ENCODE measurements at regions not wholly inside any gene's neighbourhood (a gene's known extent, or its start where the extent isn't known, plus 50 kb on each side); places are given as distances from the start of the nearest gene placed in this dataset.
A peak's percentile ranks its signal among the peaks of the same experiment; 100 is the strongest.
"Not testable (repeated sequence)": the region's sequence is repeated elsewhere in the genome, so short reads cannot be mapped to it uniquely, and the experiment has no call there.

DNA sequence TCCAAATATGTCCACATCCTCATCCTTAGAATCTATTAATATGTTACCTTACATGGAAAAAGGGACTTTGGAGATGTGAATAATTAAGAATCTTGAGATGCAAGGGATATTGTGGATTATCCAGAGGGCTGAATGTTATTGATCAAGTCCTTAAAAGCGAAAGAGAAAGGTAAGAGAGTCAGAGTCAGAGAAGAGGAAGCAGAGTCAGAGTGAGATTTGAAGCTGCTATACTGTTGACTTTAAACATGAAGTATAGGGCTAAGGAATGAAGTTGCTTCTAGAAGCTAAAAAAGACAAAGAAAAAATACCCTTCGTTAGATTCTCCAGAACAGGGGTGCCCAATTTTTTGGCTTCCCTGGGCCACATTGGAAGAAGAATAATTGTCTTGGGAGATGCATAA lies 627.2 kb upstream of the SLITRK6 start:
- DNase-seq = no peak

DNA sequence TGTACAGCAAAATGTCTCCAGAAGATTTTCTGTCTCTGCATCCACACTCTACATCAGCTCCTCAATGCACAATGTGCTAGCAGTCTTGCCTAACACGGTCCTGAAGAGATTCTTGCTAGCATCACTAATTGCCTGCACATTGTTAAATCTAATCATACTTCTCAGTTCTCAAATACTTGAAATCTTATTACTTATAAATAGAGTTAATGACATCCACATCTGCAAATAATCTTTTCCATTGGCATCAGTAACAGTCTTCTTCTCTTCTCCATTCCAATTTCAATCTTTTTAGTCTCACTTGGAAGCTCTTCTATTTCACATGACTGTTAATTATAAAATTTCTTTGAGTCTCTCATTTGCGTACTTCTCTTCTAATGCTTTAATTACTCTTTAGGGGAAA lies 630.5 kb upstream of the SLITRK6 start:
- no peak for DNase-seq

DNA sequence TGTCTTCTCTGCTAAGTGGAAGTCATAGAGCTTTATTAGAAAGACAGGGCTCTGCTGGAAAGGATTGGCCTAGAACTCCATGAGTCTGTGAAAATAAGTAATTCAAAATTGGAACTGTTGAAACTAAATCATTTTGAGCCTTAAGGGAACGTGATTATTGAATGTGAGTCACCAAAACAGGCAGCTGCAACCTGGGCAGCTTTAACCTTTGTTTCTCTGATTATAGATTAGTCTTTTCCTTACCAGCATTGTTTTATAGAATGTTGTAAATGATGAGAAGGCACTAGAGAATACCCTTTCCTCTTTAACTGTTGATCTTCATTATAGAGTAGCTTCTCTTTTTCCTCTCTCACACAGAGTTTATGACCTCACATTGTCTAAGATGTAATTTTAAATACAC lies 638.8 kb upstream of the SLITRK6 start:
- no peak for DNase-seq

DNA sequence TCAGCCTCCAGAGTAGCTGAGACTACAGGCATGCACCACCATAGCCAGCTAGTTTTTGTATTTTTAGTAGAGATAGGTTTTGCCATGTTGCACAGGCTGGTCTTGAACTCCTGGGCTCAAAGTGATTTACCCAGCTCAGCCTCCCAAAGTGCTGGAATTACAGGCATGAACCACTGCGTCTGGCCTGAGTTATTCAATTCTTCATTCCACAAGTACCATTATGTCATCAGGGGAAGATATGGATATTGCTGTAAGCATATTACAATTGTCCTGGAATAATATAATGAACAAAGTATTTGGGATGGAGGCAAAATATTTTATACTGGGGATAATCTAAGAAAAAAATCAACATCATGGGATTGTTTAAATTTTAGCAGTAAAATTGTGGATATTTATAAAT lies 646.0 kb upstream of the SLITRK6 start:
- no peak for DNase-seq

DNA sequence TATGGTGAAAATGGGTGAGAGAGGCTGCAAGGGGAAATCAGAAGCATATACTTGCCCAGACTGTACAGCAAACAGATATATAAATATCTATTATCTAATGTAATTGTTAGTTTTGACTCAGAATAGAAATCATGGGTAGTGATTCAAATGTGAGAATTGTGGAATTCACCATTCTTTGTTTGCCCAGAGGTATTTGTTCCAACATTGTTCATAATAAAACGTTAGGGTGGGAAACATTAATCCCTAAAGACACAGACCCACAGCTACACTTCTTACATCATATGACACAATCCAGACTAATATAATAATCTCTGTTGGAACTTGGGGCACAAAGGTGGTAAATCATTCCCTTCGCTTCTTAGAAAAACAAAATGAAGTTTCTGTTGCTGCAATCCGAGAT lies 646.5 kb upstream of the SLITRK6 start:
- no peak for DNase-seq

DNA sequence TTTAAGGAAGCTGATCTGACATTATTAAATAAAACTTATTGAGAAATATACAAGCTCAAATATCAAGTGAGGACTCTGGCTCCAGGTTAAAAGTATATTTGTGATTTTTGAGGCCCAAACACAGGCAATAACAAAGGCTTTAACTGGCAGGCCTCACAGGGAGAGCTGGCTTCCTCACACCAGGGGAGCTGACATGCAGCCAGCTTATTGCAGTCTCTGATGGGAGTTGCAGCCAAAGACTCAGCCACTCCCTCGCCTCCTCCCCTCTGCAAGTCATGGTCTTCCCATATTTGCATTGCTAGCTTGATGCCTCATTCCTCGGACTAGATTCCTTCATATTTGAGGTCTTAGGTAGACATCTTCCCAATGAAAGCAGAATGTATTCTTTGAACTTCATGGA lies 647.1 kb upstream of the SLITRK6 start:
- no peak for DNase-seq

DNA sequence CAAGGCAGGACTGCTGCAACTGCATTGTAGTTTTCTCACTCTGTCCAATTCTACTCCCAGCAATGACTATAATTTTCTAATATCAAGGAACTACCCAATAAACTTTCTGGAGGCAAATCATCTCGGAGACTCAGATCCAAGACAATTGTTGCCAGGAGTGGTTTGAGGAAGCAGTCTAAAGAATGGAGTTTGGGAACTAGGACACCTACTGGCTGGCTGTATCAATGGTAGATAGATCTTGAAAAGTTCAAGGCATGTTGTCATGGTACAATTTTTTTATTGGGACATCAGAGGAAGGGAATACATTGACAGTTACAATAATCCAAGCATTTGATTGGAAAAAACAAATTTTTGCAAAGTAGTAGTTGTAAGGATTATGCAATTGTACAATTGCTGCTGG lies 648.3 kb upstream of the SLITRK6 start:
- no peak for DNase-seq

DNA sequence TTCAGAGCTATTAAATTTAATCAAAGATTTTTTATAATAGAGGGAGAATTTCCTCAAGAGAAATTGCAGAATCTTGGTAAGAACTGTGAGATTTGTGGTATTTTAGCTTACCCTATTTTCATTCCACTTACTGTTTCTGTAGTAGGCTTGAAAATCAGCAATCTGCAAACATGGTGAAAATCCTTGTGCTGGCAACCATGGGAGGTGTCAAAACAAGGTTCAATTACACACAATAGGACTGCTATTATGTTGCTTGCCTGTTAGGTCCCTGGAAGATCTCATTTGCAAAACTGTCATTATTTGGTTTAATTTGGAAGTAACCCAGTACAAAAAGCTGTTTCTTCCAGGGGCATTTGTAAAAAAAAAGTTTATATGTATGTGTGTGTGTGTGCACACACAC lies 662.8 kb upstream of the SLITRK6 start:
- no peak for DNase-seq

DNA sequence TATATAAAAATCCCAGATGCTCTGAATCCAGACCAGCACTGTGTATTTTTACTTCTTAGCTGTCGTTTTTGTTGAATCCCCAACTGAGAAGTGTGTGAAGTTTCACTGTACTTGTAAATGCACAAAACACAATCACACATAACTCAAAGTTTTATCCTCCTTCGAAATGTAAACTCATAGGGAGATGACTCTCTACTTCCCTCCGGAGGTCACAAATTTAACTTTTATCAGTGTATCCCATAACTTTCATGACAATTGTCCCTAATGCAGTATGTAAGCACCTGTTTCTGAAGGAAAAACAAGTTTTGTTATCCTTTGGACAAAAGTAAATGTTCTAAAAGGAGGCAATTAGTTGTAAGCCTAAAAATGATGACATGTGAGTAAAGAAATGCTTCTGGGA lies 665.0 kb upstream of the SLITRK6 start:
- DNase-seq = no peak

DNA sequence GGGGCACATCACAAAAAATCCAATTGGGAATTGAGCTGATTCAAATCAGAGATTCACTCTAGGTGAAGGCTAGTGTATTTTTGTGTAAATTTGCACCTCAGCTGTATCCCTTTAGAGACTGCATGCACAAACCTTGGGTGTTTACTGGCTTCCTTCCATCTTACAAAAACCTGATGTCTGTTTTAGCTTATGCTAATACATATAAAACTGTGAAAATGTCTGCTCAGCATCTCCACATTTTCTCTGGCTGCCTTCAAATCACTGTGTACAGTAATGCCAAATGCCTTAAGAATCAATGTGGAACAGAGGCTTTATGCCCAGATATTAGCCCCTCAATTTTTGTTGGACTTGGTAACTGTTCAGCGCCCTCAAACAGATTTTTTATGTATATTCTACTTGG lies 675.8 kb upstream of the SLITRK6 start:
- DNase-seq = no peak

DNA sequence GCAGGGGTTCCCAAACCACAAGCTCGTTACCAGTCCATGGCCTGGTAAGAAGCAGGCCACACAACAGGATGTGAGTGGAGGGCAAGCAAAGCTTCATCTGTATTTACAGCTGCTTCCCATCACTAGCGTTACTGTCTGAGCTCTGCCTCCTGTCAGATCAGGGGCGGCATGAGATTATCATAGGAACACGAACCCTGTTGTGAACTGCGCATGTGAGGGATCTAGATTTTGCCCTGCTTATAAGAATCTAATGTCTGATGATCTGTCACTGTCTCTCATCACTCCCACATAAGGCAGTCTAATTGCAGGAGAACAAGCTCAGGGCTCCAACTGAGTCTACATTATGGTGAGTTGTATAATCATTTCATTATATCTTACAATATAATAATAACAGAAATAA lies 677.4 kb upstream of the SLITRK6 start:
- no peak for DNase-seq

DNA sequence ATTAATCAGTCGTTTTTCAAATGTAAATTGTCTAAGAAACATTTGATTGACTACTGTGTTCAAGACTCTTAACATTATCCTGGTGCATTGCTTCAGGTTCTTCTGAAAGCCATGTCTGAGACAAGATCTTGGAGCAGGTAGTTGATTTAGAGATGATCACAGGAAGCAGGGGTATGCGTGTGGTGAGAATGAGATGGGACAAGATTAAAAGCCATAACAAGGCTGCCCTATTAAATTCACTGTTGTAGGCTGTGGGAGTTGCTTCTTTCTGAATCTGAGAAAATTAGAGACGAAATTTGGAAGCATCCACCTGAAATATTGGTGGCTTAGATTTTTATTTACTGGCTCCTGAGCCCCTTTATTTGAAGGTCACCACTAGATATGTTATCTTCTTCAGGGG lies 687.4 kb upstream of the SLITRK6 start:
- no peak for DNase-seq

DNA sequence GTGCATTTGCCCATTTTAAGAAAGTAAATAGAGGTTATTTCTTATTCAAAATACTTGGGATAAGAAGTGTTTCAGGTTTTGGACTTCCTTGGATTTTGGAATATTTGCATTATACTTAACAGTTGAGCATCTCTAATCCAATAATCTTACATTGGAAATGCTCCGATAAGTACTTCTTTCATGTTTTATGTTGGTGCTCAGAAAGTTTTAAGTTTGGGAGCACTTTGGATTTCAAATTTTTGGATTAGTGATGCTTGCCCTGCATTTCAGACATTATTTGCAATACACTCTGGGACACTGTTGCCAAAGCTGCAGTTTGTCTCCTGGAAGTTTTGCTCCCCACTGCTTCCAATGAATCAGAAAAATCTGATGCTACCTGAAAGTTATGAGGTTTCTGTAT lies 691.9 kb upstream of the SLITRK6 start:
- no peak for DNase-seq

DNA sequence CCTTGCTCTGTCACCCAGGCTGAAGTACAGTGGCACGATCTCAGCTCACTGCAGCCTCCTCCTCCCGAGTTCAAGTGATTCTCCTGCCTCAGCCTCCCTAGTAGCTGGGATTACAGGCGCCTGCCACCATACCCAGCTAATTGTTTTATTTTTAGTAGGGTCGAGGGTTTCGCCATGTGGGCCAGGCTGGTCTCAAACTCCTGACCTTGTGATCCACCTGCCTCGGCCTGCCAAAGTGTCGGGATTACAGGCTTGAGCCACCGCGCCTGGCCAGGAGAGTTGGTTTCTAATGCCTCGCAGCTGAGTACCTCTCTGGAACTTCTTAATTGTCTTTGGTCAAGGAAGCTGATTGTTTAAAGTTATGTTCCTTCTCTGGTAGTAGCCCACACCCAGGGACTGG lies 702.7 kb upstream of the SLITRK6 start:
- not testable (repeated sequence) for DNase-seq

DNA sequence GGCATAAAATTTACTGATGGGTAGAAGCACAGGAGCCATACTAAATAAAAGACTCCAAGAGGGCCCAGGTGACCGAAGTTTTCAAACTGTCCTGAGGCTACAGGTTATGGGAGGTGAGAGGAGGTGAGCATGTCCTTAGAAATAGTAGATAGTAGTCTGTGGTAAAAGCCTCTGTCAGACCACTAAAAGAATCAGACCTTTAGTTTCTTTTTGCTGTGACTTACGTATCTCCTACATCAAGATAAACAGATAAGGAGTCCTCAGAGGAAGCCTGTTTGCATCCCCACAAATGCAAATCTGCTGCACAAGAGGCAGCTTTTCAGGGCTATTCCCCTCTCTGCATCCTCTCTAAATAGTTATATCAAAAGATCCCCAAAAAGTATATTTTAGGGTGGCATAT lies 711.6 kb upstream of the SLITRK6 start:
- DNase-seq = no peak

DNA sequence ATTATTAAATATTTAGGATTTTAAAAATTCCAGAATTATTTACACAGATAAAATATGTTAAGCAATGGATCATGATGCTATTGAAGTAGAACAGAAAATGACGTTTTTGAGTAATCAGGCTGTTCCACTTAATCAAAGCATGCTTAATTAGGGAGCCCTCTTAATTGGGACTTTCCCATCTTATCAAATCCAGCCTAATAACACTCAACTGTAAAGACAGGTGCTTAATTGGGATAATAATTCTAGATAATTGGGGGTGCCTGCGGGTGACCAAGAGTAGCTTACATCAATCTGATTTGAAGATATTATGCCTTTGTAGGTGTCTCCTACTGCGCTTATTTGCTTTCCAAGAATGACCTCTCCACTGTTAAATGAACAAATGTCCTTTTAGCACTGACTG lies 742.2 kb upstream of the SLITRK6 start:
- DNase-seq = no peak

DNA sequence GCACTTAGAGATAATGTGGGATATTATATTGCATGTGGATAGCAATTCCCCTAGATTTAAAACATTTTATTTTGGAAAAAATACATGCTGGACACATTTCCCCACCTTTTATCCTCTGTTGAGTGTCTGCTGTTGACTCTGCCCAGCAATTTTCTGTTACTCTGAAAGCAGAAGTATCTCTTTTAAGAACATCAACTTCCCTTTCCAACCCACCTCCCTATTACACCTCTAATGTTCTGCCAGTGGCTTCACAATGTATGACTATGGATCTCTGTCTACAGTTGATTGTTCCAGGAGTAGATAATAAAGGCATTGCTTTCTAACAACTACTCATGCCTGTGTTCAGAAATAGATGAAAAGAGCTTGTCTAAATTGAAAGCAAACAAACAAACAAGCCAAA lies 754.8 kb upstream of the SLITRK6 start:
- no peak for DNase-seq

DNA sequence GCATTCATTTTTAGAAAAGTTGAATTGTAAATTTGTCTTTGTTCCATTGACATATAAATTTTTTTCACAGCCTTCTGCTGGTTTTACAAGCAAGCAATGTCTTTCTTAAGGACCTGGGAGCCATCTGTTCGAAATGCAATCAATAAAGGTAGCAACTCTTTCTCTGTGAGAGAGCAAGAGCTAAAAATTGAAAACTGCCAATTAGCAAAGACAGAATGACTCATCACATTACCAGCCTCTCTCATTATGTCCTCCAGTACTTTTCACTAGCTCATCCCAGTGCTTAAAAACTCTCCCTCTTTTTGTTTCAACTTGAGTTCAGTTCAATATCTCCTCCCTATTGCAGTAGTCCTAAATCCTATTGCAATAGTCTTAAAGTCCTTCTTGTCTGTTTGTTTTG lies 760.7 kb upstream of the SLITRK6 start:
- peak; percentile 73 for DNase-seq

DNA sequence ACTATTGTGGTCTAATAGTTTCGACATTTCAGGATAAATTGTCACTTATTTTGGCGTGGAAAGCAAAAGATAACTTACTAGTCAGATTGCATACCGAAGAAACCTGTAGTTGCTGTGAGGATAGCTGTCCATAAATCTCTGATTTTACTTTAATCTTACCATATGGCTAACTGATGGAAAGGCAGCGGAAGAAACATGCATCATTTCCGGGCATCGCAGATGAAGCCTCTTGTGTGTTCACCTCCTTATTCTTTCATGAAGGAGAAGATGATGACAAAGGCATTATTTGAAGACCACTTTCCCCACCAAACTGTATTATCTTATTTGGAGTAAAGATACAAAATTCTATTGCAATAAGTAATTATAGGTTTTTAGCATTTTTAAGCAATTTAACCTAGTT lies 763.6 kb upstream of the SLITRK6 start:
- no peak for DNase-seq

DNA sequence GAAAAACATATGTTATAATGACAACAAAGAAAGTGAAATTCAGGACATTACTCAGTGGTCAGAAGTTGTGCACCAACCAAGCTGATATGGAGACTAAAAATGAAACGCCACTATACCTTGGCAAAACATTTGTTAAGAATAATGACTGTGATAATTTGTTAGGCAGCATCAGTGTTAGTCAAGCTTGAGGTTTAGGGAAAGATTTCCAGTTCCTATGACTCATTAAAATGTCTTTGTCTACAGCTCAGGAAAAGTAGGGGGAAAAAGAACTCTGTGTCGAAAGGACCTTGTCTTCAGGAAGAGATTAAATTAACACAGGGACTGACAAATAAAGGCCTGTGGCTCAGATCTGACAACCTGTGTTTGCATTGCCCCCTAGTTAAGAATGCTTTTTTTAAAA lies 764.1 kb upstream of the SLITRK6 start:
- DNase-seq = no peak

DNA sequence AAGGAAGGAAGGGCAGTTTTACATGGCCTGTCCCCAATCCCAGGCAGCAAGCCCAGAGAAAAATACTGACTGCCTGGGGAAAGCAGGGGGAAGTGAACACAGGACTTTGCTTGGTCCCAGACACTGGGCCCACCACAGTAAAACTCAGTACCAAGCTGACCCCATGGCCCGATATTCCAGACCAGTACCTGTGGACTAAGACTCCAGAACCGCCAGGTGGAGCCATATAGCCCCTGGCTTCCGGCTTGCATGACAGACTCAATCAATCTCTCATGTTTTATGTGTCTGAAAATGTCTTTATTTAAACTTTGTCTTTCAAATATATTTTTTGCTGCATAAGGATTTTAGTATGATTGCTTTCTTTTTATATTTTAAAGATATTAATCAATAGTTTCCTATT lies 767.9 kb upstream of the SLITRK6 start:
- DNase-seq = no peak

DNA sequence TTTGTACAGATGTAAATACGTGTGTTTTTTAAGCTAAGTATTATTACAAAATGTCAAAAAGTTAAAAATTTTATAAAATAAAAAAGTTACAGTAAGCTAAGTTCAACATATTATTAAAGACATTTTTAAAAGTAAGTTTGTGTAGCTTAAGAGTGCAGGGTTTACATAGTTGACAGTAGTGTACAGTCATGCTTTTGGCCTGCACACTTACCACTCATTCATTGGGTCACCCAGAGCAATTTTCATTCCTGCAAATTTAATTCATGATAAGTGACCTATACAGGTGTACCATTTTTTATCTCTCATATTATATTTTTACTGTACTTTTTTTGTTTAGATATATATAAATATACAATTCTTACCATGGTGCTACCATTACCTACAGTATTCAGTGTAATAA lies 769.9 kb upstream of the SLITRK6 start:
- DNase-seq = no peak

DNA sequence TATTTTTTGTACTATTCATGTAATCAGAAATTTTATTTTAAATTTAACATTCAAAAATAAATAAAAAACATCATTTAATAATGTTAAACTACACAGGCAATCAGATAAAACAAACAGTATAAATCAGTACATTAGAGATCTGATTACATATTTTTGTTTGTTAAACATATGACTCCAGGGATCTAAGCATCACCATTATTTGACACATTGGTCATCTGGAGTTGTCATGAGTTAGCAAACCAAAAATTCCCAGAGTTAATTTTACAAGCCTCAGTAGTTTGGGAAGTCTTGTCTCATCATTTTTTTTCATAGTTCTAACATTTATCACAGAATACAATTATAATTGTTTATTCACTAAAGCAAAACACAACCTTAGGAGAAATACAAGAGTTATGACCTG lies 770.8 kb upstream of the SLITRK6 start:
- DNase-seq = no peak

DNA sequence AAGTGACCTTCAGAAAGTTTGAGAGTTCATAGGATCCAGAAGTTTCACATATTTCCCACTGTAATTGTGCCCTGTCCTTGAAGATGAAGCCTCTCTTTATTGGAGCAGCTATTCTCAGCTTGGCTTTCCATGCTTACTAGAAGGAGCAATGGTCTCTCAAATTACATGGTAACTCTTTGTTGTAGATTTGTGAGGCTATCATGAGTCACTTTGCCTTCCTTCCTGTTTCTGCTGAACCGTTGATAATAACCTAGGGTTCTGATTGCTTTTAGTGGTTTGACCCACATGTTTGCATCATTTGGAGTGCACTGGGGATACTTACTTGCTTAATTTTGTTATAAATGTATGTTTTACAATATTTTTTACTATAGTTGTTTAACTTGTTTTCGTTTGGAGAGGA lies 772.9 kb upstream of the SLITRK6 start:
- DNase-seq = no peak

DNA sequence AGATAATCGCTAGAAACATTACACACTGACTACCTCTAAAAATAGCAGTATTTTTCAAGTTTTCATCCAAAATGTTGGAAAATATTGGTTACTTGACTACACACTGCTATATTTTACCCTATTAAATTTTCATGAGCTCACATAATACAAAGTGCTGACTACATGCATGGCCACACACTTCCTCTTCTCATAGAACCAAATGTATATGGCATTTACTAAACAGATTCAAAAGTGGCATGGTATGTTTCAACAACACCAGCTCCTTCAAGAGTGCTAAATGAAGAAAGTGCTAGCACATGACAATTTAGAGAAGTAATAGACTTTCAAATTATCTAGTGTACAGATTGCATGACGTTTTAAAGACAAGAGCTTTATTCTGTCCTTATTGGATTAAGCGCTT lies 780.4 kb upstream of the SLITRK6 start:
- no peak for DNase-seq

DNA sequence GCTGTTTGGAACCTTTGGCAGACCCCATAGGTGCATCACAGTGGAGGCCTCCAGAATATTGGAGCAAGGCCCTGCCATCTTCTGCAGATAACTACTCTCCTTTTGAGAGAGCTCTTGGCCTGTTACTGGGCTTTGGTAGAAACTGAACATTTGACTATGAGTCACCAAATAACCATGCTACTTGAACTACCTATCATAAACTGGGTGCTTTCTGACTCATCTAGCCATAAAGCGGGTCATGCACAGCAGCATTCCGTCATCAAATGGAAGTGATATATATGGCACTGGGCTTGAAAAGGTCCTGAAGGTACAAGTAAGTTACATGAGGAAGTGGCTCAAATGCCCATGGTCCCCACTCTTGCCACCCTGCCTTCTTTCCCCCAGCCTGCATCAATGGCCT lies 782.5 kb upstream of the SLITRK6 start:
- DNase-seq = no peak

DNA sequence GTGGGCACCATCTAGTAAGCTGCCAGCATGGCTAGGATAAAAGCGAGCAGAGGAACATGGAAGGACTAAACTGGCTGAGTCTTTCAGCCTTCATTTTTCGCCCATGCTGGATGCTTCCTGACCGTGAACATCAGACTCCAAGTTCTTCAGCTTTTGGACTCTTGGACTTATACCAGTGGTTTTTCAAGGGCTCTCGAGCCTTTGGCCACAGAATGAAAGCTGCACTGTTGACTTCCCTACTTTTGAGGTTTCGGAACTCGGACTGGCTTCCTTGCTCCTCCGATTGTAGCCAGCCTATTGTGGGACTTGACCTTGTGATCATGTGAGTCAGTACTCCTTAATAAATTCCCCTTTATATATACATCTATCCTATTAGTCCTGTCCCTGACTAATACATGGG lies 785.1 kb upstream of the SLITRK6 start:
- no peak for DNase-seq
